Transverse colon (tissue), 3 donors: ENCODE measurements at regions not wholly inside any gene's neighbourhood (a gene's known extent, or its start where the extent isn't known, plus 50 kb on each side); places are given as distances from the start of the nearest gene placed in this dataset.

ENCODE experiments used
- POLR2A ChIP-seq: fragments of 450-650 bp; IDR thresholded peaks from one replicate; pipeline ENCODE4 v1.6.1; 2016; ENCODE audit warnings: antibody characterized with exemption, mild to moderate bottlenecking, moderate library complexity
- POLR2AphosphoS5 ChIP-seq, 3 donors: sonication (generic); formaldehyde crosslinking; IDR thresholded peaks; one replicate each; pipeline ENCODE4 v1.6.1; 2016; ENCODE audit warnings: antibody characterized with exemption in 3 of 3

DNA sequence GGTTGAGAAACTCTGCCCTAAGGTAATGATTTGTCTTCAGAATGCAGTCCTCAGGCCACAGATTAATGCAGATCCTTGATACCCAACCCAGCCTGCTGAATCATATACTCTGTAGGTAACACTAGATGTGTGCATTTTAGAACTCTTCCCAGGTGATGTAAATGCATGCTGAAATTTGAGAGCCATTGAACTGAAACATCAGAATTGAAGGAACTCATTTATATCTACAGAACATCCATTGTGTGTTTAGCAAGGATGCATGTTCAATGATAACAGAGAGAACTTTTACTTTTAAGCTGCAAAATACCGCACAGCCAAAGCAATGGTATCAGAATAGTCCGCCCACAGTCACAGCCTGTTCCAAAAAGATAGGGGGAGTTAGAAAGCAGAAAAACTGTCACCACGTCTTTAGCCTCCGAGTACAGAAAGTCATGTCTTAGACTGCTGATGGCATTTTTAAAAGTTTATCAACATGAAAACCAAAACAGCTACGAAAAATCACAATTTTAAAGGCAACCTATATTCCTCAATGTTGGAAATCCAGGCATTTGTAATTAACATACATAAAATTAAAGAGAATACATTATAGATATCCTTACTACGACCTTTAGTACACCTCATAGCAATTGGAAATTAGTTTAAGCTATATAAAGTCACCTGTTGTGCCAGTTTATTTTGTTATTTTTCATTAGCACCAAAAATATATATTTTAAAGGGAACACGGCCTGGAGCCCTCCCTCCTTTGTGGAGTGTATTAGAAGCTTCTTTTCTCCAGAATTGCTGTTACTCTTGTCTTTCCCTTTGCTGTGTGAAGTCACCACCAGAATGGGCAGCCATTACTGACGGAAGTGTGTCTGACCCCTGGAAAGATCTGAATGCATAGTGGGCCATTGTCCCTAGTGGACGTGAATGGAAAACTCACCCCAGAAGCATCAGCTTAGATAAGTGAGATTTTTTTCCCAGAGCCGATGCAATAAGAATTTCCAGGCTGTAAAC, 65.8 kb upstream of the PRKAR2B start:
- TF ChIP-seq POLR2AphosphoS5 (IDR thresholded peaks at IDR 0.05) (no peak), POLR2A (no peak)
